GM21825 (cell line): ENCODE measurements at regions not wholly inside any gene's neighbourhood (a gene's known extent, or its start where the extent isn't known, plus 50 kb on each side); places are given as distances from the start of the nearest gene placed in this dataset.
"Not testable (repeated sequence)": the region's sequence is repeated elsewhere in the genome, so short reads cannot be mapped to it uniquely, and the experiment has no call there.

Source experiments
- ATAC-seq: cut with Tn5 transposase; IDR thresholded peaks from one replicate; pipeline ENCODE4 v1.9.1; 2021; ENCODE audit warnings: mild to moderate bottlenecking, moderate library complexity; ENCODE audit not compliant: unreplicated experiment

DNA sequence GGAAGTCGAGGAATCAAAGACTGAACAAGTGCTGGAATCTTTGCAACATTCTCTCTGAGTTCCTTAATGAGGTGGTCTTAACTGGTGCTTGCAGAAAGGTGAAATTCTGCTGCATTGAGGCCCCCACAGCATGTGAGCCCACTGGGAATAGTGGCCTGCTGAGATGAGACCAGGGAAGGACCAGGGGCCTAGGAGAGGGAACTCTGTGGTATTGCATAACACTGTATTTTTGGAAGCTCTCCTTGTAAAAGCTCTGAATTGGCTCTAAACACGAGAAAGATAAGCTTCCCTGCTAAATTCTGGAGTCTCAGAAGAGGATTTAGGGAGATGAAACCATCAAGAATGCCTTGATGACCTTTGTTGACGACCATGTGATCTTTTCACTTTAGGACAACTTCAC, 100.4 kb upstream of the TSC22D1 start:
- no peak for ATAC-seq

GRCh38 chr13:44669534-44669933, 93.4 kb upstream of the TSC22D1 start:
- no peak for ATAC-seq

GRCh38 chr13:44668688-44669087, 92.6 kb upstream of the TSC22D1 start:
- ATAC-seq, result no peak

GRCh38 chr13:44667943-44668342, 91.8 kb upstream of the TSC22D1 start:
- peak; percentile 68 for ATAC-seq

DNA sequence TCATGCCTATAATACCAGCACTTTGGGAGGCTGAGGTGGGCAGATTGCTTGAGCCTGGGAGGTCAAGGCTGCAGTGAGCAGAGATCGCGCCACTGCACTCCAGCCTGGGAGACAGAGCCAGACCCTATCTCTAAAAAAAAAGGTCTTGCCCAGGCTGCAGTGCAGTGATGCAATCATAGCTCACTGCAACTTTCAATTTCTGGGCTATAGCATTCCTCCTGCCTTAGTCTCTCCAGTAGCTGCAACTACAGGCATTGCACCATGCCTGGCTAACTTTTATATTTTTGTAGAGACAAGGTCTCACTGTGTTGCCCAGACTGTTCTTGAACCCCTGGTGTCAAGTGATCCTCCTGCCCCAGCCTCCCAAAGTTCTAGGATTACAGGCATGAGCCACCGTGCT, 90.4 kb upstream of the TSC22D1 start:
- not testable (repeated sequence) for ATAC-seq

GRCh38 chr13:44664308-44664707, 88.2 kb upstream of the TSC22D1 start:
- ATAC-seq, result no peak

DNA sequence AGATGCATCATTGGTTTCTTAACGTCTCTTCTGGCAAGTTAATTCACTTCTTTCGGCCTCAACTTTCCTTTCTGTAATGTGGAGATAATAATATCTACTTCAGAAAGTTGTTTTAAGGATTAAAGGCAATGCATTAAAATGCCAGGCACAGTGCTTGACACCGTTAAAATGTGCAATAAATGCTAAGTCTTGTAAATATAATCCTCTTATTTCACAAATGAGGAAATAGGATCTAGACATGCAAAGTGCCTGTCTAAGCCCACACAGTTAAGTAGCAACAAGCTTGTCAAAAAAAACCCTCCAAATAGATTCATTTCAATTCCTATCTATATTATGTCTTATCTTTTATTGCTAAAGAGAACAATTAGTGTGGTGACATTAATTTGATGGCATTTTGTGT, 86.4 kb upstream of the TSC22D1 start:
- no peak for ATAC-seq

DNA sequence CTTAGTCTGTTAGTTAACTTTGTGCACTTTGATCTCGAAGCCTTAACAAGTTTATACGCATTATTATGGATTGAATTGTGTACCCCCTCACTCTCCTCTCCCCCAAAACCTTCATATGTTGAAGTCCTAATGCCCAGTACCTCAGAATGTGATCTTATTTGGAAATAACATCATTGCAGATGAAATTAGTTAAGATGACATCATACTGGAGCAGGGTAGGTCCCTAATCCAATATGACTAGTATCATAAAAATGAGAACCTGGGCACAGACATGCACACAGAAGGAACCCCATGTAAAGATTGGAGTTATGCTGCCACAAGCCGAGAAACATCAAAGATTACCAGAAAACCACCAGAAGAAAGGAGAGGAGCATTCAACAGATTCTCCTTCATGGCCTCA, 85.8 kb upstream of the TSC22D1 start:
- ATAC-seq, result no peak

GRCh38 chr13:44660050-44660449, 83.9 kb upstream of the TSC22D1 start:
- ATAC-seq, result no peak

DNA sequence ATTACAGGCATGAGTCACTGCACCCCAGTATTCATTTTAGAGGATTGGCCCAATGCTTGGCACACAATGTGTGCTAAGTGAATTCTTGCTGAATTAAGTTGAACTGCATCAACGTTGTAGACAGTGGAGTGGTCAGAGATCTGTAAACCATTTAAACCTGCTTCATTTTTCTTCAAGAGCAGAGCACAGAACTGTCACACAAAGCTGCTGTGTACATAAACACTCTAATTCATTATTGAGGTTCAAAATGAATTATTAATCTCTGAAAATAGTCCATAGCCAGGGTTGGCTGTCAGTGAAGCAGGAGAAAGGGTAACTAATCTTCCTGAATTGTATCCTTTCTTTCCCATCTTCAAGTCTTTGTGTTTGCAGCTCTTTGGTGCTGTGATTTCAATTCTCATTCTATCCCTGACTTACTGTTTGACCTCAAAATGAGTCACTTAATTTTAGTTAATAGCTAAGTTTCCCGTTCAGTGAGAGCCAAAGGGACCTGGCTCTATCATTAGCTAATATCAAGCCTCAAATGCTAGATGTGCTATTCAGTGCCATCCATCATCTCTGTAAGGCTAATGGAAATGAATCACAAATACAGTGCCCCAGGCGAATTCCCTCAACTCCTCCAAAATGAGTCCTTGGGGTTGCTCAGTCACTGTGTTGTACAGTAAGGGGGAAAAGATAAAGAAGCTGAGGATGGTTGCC, 77.0 kb upstream of the TSC22D1 start:
- ATAC-seq, result no peak

DNA sequence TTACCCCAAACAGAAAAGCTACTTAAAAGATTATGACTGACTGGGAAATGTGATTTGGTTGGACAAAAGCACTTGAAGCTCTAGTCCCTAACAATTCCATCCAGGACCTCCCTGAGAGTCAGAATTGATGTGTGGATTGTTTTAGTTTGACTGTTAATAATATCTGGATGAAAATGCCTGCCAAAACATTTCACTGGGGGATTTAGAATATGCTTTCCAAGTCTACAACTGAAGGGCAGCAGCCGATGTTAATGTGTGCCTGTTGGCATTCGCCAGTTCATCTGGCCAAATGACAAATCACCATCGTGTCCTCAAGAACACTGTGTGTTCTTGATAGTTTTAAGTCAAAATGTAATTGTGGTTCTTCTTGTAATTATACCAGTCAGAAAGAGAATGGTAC, 76.0 kb upstream of the TSC22D1 start:
- no peak for ATAC-seq

- no peak for ATAC-seq
Observed at GRCh38 chr13:44651724-44652123, 75.6 kb upstream of the TSC22D1 start.

- no peak for ATAC-seq
Observed at GRCh38 chr13:44651209-44651608, 75.1 kb upstream of the TSC22D1 start.

DNA sequence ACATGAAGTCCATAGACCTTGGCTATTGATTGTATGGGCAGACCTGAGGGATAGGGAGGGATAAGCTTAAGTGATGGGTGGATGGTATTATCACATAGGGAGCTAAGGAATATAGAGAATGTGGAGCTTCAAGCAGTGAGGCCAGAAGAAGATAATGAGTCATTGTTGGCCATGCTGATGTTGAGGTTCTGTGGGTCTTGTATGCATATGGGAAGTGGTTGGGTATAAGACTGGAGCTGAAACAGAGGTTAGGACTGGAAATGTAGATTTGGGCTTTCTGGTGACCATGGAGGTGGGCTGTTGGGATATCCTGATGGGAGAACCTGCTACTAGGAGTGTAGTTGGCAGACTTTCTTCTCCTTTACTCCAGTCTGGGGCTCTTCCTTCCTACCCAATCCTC, 73.7 kb upstream of the TSC22D1 start:
- no peak for ATAC-seq

GRCh38 chr13:44649104-44649428, 72.9 kb upstream of the TSC22D1 start:
- ATAC-seq, result no peak

- no peak for ATAC-seq
Observed at GRCh38 chr13:44648392-44649103, 72.4 kb upstream of the TSC22D1 start.

- not testable (repeated sequence) for ATAC-seq
Observed at GRCh38 chr13:44647560-44647959, 71.4 kb upstream of the TSC22D1 start.

DNA sequence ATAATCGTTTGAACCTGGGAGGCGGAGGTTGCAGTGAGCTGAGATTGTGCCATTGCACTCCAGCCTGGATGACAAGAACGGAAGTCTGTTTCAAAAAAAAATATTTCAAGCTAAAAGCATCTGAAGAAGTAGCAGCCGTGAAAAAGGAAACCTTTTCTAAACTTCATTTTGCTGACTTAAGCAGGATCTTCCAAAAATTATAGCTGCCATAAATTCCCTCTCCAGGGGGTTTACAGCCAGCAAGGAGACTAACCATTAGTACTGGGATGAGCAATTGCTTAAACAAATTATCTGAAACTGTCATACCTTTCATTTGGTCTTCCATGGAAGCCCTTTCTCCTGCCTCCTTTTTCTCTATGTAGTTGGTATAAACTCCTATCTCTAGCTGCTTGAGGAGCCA, 69.9 kb upstream of the TSC22D1 start:
- ATAC-seq, result no peak

DNA sequence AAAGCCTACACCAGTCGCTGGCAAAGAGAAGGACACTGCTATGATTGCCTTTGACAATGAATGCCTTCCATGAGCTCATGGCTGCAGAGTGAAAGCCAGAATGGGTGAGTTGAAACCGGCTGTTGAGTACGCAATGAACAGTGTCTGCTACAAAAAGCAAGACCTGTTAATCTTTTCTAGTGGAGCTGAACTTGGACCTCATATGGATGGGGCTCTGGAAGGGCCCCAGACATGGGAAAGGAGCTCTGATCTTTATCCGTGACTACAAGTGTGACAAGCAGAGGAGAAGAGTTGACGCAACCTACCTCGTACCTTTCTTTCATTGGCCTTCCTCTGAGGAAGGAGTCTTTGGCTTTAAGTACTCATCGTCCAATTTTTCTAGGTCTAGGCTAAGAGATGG, 67.1 kb upstream of the TSC22D1 start:
- no peak for ATAC-seq

GRCh38 chr13:44637581-44637980, 61.5 kb upstream of the TSC22D1 start:
- no peak for ATAC-seq

- no peak for ATAC-seq
Observed at GRCh38 chr13:44629465-44630183, 53.5 kb upstream of the TSC22D1 start.

GRCh38 chr13:44628826-44629225, 52.7 kb upstream of the TSC22D1 start:
- not testable (repeated sequence) for ATAC-seq
